Muscle of leg (tissue), 3 donors: ENCODE measurements at regions not wholly inside any gene's neighbourhood (a gene's known extent, or its start where the extent isn't known, plus 50 kb on each side); places are given as distances from the start of the nearest gene placed in this dataset.

Experiments used
- DNase-seq: peaks from one replicate; pipeline ENCODE4 v3.0.0; 2013
- H3K27ac ChIP-seq: one replicate; pipeline ENCODE4 v1.5.1; 2013; ENCODE audit warnings: mild to moderate bottlenecking, low read length, control low read depth
- H3K27me3 ChIP-seq: one replicate; pipeline ENCODE4 v1.6.1; 2013; ENCODE audit warnings: low read length; ENCODE audit not compliant: control insufficient read depth, insufficient read depth
- H3K36me3 ChIP-seq: one replicate; pipeline ENCODE4 v1.6.1; 2013; ENCODE audit warnings: low read length; ENCODE audit not compliant: control insufficient read depth, insufficient read depth
- H3K4me1 ChIP-seq: one replicate; pipeline ENCODE4 v1.6.1; 2013; ENCODE audit warnings: low read length; ENCODE audit not compliant: control insufficient read depth, insufficient read depth
- H3K4me3 ChIP-seq: one replicate; pipeline ENCODE4 v1.5.1; 2013; ENCODE audit warnings: low read length, control low read depth
- H3K9me3 ChIP-seq: replicated peaks from 2 replicates; pipeline ENCODE4 v1.6.1; 2013; ENCODE audit warnings: low read depth, low read length; ENCODE audit not compliant: control insufficient read depth
- whole genome bisulfite sequencing: methylation state at CpG from one replicate; pipeline ENCODE4 v1.1.5; 2013; ENCODE audit warnings: missing lambda C conversion rate; ENCODE audit not compliant: insufficient coverage; 5-methylcytosine and 5-hydroxymethylcytosine counted together

GRCh38 chr13:60758637-60759036, 361.6 kb downstream of the TDRD3 start:
- H3K27ac ChIP-seq: no peak overlapping the region
- H3K4me3 ChIP-seq: no peak overlapping the region
- WGBS: 57% methylated on average over 1 of the region's 1 CpG
- peaks cover 5% of the 10 kb centered on the region for H3K4me1 ChIP-seq
- H3K36me3 ChIP-seq: no peaks in the 10 kb centered on the region
- no peak for DNase-seq
- no peaks in the 10 kb centered on the region for H3K9me3 ChIP-seq
- no peaks in the 10 kb centered on the region for H3K27me3 ChIP-seq

DNA sequence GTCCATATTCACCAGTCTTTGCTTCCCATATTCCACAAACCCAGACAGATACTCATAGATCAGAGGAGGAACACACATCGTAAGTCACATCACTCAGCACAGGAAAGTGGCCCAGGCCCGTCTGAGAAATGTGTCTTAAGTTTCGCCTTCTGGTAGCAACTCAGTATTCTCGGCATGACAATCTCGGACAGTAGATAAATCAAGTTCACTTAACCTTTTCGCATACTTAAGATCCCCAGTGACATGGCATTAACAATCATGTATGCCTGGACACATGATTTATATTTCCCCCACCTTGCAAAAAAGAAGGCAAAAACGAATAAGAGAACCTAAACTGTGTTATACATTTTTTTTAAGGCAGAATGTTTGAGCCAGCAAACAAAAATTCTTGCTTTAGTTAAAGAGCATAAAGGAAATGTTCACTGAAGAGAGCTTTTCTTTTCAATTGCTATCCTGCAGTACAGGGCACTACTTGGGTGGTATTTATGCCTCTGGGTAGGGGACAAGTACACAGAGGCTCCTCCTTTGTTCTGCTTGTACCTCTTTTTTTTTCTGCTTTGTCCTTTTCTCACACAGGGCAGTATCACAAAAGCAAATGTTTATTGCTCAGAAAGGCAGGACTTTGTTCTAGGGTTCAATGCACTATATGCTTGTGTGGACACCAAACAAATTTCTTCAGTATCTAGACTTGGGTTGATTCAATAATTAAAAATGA, 360.6 kb downstream of the TDRD3 start:
- Histone ChIP-seq H3K27ac (no peak overlapping the region), H3K36me3 (no peaks in the 10 kb centered on the region), H3K27me3 (no peaks in the 10 kb centered on the region), H3K4me3 (no peak overlapping the region), H3K9me3 (no peaks in the 10 kb centered on the region), H3K4me1 (peaks cover 5% of the 10 kb centered on the region)
- WGBS: 50% methylated on average over 2 of the region's 7 CpGs
- DNase-seq: no peak

- peak; percentile 45 for DNase-seq
- no peaks in the 10 kb centered on the region for H3K9me3 ChIP-seq
- 0% methylated on average over 1 of the region's 5 CpGs for WGBS
Measured at GRCh38 chr13:60756306-60756705, 359.3 kb downstream of the TDRD3 start.

DNA sequence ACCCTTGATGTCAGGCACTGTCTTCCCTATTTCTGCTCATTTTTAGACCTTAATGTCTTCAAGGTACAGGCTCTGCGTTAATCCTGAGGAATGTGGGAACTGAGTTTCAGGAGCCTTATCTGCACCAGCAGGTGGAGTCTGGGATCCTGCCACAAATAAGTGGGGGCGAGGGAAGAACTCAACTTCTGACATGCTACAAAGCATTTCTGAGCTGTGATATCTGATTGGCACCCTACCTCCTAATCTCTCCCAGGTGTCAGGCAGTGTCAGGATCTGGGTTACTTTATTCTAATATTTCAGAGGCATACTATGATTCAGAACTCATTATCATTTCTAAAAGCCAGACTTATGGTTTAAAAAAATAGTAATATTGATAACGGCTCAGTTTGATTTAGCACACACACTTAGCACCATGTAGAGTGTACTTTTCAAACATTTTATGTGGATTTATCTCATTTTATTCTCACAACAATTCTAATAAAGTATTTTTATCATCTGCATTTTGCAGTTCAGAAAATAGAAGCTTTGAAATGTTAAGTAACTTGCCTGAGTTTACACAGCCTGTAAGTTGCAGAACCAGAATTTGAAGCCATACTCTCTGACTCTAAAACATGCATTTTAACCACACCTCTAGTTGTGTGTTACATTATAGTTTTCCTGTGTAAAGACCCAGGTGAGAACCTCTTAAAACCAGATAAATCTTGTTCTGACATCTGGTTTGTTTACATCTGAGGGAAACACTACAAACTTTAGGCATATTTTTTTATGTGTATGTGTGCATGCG, 358.6 kb downstream of the TDRD3 start:
- no peak overlapping the region for H3K27ac ChIP-seq
- peaks cover 5% of the 10 kb centered on the region for H3K4me1 ChIP-seq
- H3K36me3 ChIP-seq: no peaks in the 10 kb centered on the region
- WGBS: no CpG with 5 or more reads among the region's 4 CpGs
- H3K4me3 ChIP-seq: no peak overlapping the region
- H3K9me3 ChIP-seq: no peaks in the 10 kb centered on the region
- H3K27me3 ChIP-seq: no peaks in the 10 kb centered on the region
- no peak for DNase-seq

More at GRCh38 chr13:60756306-60756705, 359.3 kb downstream of the TDRD3 start:
- Histone ChIP-seq H3K4me1 (peaks cover 5% of the 10 kb centered on the region), H3K27me3 (no peaks in the 10 kb centered on the region), H3K4me3 (no peak overlapping the region), H3K27ac (no peak overlapping the region), H3K36me3 (no peaks in the 10 kb centered on the region)

DNA sequence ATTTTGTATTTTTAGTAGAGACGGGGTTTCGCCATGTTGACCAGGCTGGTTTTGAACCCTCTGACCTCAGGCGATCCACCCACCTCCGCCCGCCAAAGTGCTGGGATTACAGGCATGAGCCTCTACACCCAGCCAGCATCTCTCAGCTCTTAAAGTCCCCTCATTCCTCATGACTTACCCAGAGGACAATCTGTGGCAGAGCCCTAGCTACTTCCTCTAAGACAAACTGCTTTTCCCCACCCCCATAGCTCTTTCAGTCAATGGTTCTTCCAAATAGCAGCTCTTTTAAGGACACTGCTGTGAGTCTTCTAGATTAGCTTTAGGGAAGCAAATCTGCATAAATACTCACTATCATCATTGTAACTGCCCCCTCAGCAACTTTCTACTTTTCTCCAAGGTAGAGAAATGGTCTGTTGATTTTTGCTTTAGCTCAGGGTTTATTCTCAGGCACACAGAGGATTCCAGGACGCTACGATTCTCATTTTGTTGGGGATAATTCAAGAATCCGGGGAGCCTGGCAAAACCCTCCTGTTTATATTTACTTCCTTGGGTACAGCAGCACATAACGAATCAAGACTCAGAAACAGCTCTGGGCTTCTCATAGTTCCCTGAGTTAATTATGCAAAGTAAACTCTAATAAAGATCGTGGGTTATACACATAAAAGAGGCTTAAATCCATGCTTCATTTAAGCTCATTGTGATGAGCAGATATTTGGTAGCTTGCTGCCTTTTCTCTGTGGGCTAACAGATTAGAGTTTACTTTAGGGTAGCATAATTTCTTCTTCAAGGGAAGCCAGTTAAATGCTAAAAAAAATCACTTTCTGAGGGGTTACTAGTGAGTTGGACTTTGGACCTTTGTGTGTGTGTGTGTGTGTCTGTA, 357.4 kb downstream of the TDRD3 start:
- DNase-seq: no peak
- Histone ChIP-seq H3K4me3 (no peak overlapping the region), H3K9me3 (no peaks in the 10 kb centered on the region), H3K36me3 (no peaks in the 10 kb centered on the region), H3K4me1 (peaks cover 3% of the 10 kb centered on the region), H3K27me3 (no peaks in the 10 kb centered on the region), H3K27ac (no peak overlapping the region)
- WGBS: 92% methylated on average over 3 of the region's 10 CpGs

DNA sequence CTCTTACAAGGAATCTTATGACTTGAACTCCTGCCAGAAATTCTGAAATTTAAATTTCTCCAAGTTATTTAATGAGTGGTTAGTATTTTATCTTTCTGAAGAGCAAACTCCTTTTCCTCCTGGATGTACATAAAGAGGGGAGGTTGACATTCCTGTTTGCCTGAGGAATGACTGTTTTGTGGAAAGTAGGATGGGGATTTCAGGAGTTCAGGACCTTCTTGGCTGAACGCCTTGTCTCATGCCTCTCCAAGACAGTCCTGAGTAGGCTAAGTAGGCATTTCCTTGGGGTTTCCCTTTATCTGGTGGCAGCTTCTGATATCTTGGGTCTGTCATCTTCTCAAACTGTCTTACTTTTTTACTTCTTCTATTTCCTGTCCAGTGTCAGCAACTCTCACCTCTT, 356.6 kb downstream of the TDRD3 start:
- H3K4me3 ChIP-seq: no peak overlapping the region
- 80% methylated on average over 1 of the region's 1 CpG for WGBS

GRCh38 chr13:60745343-60745742, 348.3 kb downstream of the TDRD3 start:
- Histone ChIP-seq H3K9me3 (peaks cover 2% of the 10 kb centered on the region), H3K4me3 (no peak overlapping the region), H3K27ac (no peak overlapping the region), H3K27me3 (no peaks in the 10 kb centered on the region), H3K4me1 (no peaks in the 10 kb centered on the region), H3K36me3 (no peaks in the 10 kb centered on the region)
- no peak for DNase-seq
- WGBS: 87% methylated on average over 3 of the region's 3 CpGs

More for the DNA sequence above, 356.6 kb downstream of the TDRD3 start:
- no peak for DNase-seq
- Histone ChIP-seq H3K36me3 (no peaks in the 10 kb centered on the region), H3K9me3 (no peaks in the 10 kb centered on the region), H3K4me1 (peaks cover 3% of the 10 kb centered on the region), H3K27me3 (no peaks in the 10 kb centered on the region), H3K27ac (no peak overlapping the region)

DNA sequence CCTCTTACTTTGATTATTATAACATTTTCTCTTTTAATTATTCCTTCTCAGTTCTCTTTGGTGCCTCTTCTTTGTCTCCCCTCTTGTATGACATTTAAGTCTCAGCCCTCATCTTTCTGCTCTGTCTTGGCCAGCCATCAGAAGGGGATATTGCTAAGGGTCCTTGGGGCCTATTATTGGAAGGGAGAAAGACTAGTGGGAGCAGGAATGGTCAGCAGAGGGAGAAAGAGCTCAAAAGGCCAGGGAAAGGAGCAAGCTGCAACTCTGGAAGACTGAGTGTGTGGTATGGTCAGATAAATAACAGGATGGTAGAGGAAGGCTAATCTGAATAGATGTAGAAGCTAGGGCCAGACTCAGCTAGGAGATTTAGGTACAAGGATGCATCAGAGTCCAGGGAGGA, 336.9 kb downstream of the TDRD3 start:
- Histone ChIP-seq H3K4me1 (no peaks in the 10 kb centered on the region), H3K36me3 (no peaks in the 10 kb centered on the region), H3K27me3 (no peaks in the 10 kb centered on the region), H3K27ac (no peak overlapping the region), H3K9me3 (no peaks in the 10 kb centered on the region), H3K4me3 (no peak overlapping the region)
- DNase-seq: no peak

DNA sequence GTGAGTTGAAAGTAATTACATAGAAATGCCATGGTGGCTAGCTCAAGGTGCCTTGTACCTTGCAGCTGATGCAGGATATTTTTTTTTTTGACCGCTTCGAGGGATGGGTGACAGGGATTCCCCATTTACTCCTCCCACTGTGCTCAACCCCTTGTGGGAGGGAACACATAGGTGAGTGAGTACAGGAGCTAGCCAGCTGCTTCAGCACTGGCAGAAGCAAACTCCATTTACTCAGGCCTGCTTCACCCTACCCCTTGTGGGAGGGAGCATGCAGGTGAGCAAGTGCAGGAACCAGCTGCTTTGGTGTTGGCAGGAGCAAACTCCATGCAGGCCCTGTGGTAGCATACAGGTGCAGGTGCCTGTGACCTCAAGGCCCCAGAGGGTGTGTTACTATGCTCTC, 330.1 kb downstream of the TDRD3 start:
- no peak for DNase-seq

GRCh38 chr13:60721063-60721462, 324.0 kb downstream of the TDRD3 start:
- Histone ChIP-seq H3K36me3 (no peaks in the 10 kb centered on the region), H3K27ac (no peak overlapping the region), H3K27me3 (no peaks in the 10 kb centered on the region), H3K4me1 (no peaks in the 10 kb centered on the region), H3K4me3 (no peak overlapping the region), H3K9me3 (no peaks in the 10 kb centered on the region)
- 83% methylated on average over 1 of the region's 3 CpGs for WGBS
- no peak for DNase-seq

More for the DNA sequence above, 330.1 kb downstream of the TDRD3 start:
- H3K36me3 ChIP-seq: no peaks in the 10 kb centered on the region
- H3K27me3 ChIP-seq: no peaks in the 10 kb centered on the region
- no peak overlapping the region for H3K4me3 ChIP-seq
- no CpG with 5 or more reads among the region's 2 CpGs for WGBS
- no peak overlapping the region for H3K27ac ChIP-seq
- no peaks in the 10 kb centered on the region for H3K9me3 ChIP-seq
- no peaks in the 10 kb centered on the region for H3K4me1 ChIP-seq
